Neural cell (in vitro differentiated cells): ENCODE measurements at regions not wholly inside any gene's neighbourhood (a gene's known extent, or its start where the extent isn't known, plus 50 kb on each side); places are given as distances from the start of the nearest gene placed in this dataset.

Source experiments
- H2AFZ ChIP-seq: fragments of 200-600, 300-800 bp; sonication (generic), shearing (Covaris generic); 2 replicates; pipeline ENCODE4 v1.6.0; 2014; ENCODE audit warnings: low read depth, mild to moderate bottlenecking, antibody characterized with exemption, low read length, moderate library complexity
- H3F3A ChIP-seq: fragments of 200-600 bp; shearing (Covaris generic); 2 replicates; pipeline ENCODE4 v1.6.1; 2016; ENCODE audit warnings: mild to moderate bottlenecking, moderate library complexity, mixed read lengths, antibody characterized with exemption, low read length; ENCODE audit not compliant: insufficient read depth, poor library complexity, severe bottlenecking
- H3K27ac ChIP-seq: fragments of 200-600, 300-800 bp; sonication (generic), shearing (Covaris generic); 2 replicates; pipeline ENCODE4 v1.5.1; 2014; ENCODE audit warnings: mild to moderate bottlenecking, low read length, moderate library complexity
- H3K27me3 ChIP-seq: fragments of 300-800, 200-600 bp; sonication (generic), shearing (Covaris generic); 2 replicates; pipeline ENCODE4 v1.6.0; 2014; ENCODE audit warnings: mild to moderate bottlenecking, low read depth, low read length, moderate library complexity; ENCODE audit not compliant: insufficient read depth
- H3K36me3 ChIP-seq: fragments of 300-800, 200-600 bp; sonication (generic), shearing (Covaris generic); 2 replicates; pipeline ENCODE4 v1.5.1; 2014; ENCODE audit warnings: mild to moderate bottlenecking, antibody characterized with exemption, low read length, moderate library complexity; ENCODE audit not compliant: insufficient read depth
- H3K4me2 ChIP-seq: fragments of 300-800, 200-600 bp; sonication (generic), shearing (Covaris generic); 2 replicates; pipeline ENCODE4 v1.6.0; 2014; ENCODE audit warnings: mild to moderate bottlenecking, low read length
- H3K4me3 ChIP-seq: fragments of 300-800, 200-600 bp; sonication (generic), shearing (Covaris generic); 2 replicates; pipeline ENCODE4 v1.5.1; 2014; ENCODE audit warnings: mild to moderate bottlenecking, low read length, moderate library complexity
- H3K79me2 ChIP-seq: fragments of 200-600 bp; shearing (Covaris generic); replicated peaks from 2 replicates; pipeline ENCODE4 v1.6.0; 2014; ENCODE audit warnings: mild to moderate bottlenecking, low read length, moderate library complexity; ENCODE audit not compliant: insufficient read depth
- H3K9ac ChIP-seq: fragments of 300-800, 200-600 bp; sonication (generic), shearing (Covaris generic); 2 replicates; pipeline ENCODE4 v1.6.1; 2016; ENCODE audit warnings: mild to moderate bottlenecking, low read length, mixed read lengths
- H3K9me2 ChIP-seq: fragments of 200-600 bp; shearing (Covaris generic); 2 replicates; pipeline ENCODE4 v1.6.1; 2016; ENCODE audit warnings: mild to moderate bottlenecking, low read length, mixed read lengths; ENCODE audit not compliant: insufficient read depth
- H3K9me3 ChIP-seq: fragments of 200-600, 300-800 bp; sonication (generic), shearing (Covaris generic); 2 replicates; pipeline ENCODE4 v1.6.1; 2016; ENCODE audit warnings: mild to moderate bottlenecking, mixed run types, low read length, moderate library complexity, mixed read lengths
- H4K20me1 ChIP-seq: fragments of 200-600 bp; shearing (Covaris generic); 2 replicates; pipeline ENCODE4 v1.6.1; 2016; ENCODE audit warnings: mild to moderate bottlenecking, mixed run types; ENCODE audit not compliant: insufficient read depth
- EP300 ChIP-seq: fragments of 450-650 bp; conservative IDR thresholded peaks from 2 replicates; pipeline ENCODE4 v1.6.1; 2014; ENCODE audit warnings: antibody characterized with exemption, mild to moderate bottlenecking, moderate library complexity; ENCODE audit not compliant: poor library complexity, severe bottlenecking
- EZH2 ChIP-seq: fragments of 200-600, 300-800 bp; shearing (Covaris generic), sonication (generic); IDR thresholded peaks from 2 replicates; pipeline ENCODE4 v1.6.1; 2014; ENCODE audit warnings: antibody characterized with exemption, low read length, borderline replicate concordance, mild to moderate bottlenecking; ENCODE audit not compliant: insufficient read depth, poor library complexity, severe bottlenecking
- MXI1 ChIP-seq: fragments of 450-650 bp; conservative IDR thresholded peaks from 2 replicates; pipeline ENCODE4 v1.6.1; 2014; ENCODE audit warnings: antibody characterized with exemption, mild to moderate bottlenecking; ENCODE audit not compliant: poor library complexity, severe bottlenecking
- POLR2AphosphoS5 ChIP-seq: IDR thresholded peaks from 2 replicates; pipeline ENCODE4 v1.6.1; 2012
- RAD21 ChIP-seq: fragments of 450-650 bp; conservative IDR thresholded peaks from 2 replicates; pipeline ENCODE4 v1.6.1; 2014; ENCODE audit warnings: antibody characterized with exemption, mild to moderate bottlenecking, moderate library complexity
- SMC3 ChIP-seq: fragments of 450-650 bp; conservative IDR thresholded peaks from 2 replicates; pipeline ENCODE4 v1.6.1; 2014; ENCODE audit warnings: antibody characterized with exemption, mild to moderate bottlenecking, moderate library complexity; ENCODE audit not compliant: poor library complexity
- TAF1 ChIP-seq: IDR thresholded peaks from 2 replicates; pipeline ENCODE4 v1.6.1; 2012; ENCODE audit warnings: low read depth
- TF ChIP-seq, protein P1 (sequence below): IDR thresholded peaks from 2 replicates; pipeline ENCODE4 v1.6.1; 2012; ENCODE audit warnings: borderline replicate concordance
- TF ChIP-seq, protein P2 (sequence below): fragments of 450-650 bp; IDR thresholded peaks from 2 replicates; pipeline ENCODE4 v1.5.1; 2014; ENCODE audit warnings: antibody characterized with exemption, mild to moderate bottlenecking, moderate library complexity; ENCODE audit not compliant: poor library complexity, severe bottlenecking

DNA sequence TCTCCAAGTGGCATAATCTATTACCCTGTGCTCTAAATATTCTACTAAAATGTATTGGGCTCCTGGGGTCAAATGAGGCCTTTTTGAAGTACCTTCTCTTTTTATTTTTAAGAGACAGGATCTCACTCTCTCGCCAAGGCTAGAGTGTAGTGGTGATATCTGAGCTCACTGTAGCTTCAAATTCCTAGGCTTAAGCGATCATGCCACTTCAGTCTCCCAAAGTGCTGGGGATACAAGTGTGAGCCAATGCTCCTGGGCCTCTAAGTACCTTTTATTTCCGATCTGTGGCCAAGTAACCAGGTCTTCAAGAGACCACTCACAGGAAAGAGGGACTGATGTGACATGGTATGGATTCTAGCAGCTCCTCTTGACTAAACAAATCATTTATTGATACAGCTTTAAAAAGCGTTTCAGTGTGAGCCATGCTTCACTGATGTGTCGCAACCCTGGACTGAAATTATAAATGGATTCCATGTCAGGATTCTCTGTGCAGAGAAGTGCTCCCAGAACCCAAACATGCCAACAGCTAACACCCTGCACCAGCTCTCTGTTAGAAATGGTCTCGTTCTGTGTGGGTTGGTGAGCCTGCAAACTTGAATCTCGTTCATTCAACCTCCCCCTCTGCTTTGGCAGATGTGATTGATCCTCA is 477.8 kb downstream of the HINT1 start:
- no peak overlapping the region for H3K4me3 ChIP-seq

DNA sequence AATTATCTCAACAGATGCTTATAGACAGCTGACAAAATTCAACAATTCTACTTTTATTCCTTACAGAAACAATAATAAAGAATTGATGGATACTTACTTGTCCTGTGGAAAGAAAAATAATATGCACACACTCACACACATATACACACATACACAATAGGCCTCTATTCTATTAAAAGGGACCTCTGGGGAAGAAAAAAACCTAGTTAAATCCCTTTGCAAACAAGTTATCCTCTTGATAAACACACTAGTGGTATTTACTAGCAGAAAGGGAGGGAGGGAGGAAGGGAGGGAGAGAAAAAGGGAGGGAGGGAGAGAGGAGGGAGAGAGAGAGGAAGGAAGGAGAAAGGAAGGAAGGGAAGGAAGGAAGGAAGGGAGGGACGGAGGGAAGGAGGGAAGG is 486.4 kb downstream of the HINT1 start:
- H3K27me3 ChIP-seq, result no peaks in the 10 kb centered on the region
- H2AFZ ChIP-seq, result no peak overlapping the region
- H3K4me3 ChIP-seq, result no peak overlapping the region
- no peak for TF ChIP-seq RAD21
- TF ChIP-seq, protein P1, sequence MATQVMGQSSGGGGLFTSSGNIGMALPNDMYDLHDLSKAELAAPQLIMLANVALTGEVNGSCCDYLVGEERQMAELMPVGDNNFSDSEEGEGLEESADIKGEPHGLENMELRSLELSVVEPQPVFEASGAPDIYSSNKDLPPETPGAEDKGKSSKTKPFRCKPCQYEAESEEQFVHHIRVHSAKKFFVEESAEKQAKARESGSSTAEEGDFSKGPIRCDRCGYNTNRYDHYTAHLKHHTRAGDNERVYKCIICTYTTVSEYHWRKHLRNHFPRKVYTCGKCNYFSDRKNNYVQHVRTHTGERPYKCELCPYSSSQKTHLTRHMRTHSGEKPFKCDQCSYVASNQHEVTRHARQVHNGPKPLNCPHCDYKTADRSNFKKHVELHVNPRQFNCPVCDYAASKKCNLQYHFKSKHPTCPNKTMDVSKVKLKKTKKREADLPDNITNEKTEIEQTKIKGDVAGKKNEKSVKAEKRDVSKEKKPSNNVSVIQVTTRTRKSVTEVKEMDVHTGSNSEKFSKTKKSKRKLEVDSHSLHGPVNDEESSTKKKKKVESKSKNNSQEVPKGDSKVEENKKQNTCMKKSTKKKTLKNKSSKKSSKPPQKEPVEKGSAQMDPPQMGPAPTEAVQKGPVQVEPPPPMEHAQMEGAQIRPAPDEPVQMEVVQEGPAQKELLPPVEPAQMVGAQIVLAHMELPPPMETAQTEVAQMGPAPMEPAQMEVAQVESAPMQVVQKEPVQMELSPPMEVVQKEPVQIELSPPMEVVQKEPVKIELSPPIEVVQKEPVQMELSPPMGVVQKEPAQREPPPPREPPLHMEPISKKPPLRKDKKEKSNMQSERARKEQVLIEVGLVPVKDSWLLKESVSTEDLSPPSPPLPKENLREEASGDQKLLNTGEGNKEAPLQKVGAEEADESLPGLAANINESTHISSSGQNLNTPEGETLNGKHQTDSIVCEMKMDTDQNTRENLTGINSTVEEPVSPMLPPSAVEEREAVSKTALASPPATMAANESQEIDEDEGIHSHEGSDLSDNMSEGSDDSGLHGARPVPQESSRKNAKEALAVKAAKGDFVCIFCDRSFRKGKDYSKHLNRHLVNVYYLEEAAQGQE, result no peak
- no peak for TF ChIP-seq EZH2
- TF ChIP-seq TAF1, result no peak
- TF ChIP-seq MXI1, result no peak
- no peak for TF ChIP-seq EP300
- TF ChIP-seq SMC3, result no peak
- TF ChIP-seq, protein P2, sequence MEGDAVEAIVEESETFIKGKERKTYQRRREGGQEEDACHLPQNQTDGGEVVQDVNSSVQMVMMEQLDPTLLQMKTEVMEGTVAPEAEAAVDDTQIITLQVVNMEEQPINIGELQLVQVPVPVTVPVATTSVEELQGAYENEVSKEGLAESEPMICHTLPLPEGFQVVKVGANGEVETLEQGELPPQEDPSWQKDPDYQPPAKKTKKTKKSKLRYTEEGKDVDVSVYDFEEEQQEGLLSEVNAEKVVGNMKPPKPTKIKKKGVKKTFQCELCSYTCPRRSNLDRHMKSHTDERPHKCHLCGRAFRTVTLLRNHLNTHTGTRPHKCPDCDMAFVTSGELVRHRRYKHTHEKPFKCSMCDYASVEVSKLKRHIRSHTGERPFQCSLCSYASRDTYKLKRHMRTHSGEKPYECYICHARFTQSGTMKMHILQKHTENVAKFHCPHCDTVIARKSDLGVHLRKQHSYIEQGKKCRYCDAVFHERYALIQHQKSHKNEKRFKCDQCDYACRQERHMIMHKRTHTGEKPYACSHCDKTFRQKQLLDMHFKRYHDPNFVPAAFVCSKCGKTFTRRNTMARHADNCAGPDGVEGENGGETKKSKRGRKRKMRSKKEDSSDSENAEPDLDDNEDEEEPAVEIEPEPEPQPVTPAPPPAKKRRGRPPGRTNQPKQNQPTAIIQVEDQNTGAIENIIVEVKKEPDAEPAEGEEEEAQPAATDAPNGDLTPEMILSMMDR, result no peak
- no peak for TF ChIP-seq POLR2AphosphoS5
- H4K20me1 ChIP-seq, result no peaks in the 10 kb centered on the region
- no peak overlapping the region for H3K4me2 ChIP-seq
- H3K36me3 ChIP-seq, result no peaks in the 10 kb centered on the region
- no peaks in the 10 kb centered on the region for H3K79me2 ChIP-seq
- H3K9ac ChIP-seq, result no peak overlapping the region
- H3K27ac ChIP-seq, result no peak overlapping the region
- H3K9me3 ChIP-seq, result no peaks in the 10 kb centered on the region
- no peaks in the 10 kb centered on the region for H3K9me2 ChIP-seq
- H3F3A ChIP-seq, result no peaks in the 10 kb centered on the region

More for the DNA sequence above, 477.8 kb downstream of the HINT1 start:
- TF ChIP-seq TAF1, result no peak
- no peak for TF ChIP-seq POLR2AphosphoS5
- TF ChIP-seq MXI1, result no peak
- no peak for TF ChIP-seq SMC3
- TF ChIP-seq EP300, result no peak
- TF ChIP-seq RAD21, result no peak
- no peak for TF ChIP-seq EZH2
- TF ChIP-seq, protein P1, result no peak
- TF ChIP-seq, protein P2, result no peak
- H3K27ac ChIP-seq, result no peak overlapping the region
- no peaks in the 10 kb centered on the region for H3K36me3 ChIP-seq
- no peaks in the 10 kb centered on the region for H3K9me2 ChIP-seq
- H3K9ac ChIP-seq, result no peak overlapping the region
- H3F3A ChIP-seq, result no peaks in the 10 kb centered on the region
- H3K4me2 ChIP-seq, result no peak overlapping the region
- H2AFZ ChIP-seq, result no peak overlapping the region
- H3K9me3 ChIP-seq, result no peaks in the 10 kb centered on the region
- no peaks in the 10 kb centered on the region for H4K20me1 ChIP-seq
- no peaks in the 10 kb centered on the region for H3K79me2 ChIP-seq
- no peaks in the 10 kb centered on the region for H3K27me3 ChIP-seq
